Kidney (tissue), 13 donors: ENCODE measurements at regions not wholly inside any gene's neighbourhood (a gene's known extent, or its start where the extent isn't known, plus 50 kb on each side); places are given as distances from the start of the nearest gene placed in this dataset.
A peak's percentile ranks its signal among the peaks of the same experiment; 100 is the strongest.

Source experiments
- DNase-seq, 5 donors: peaks; one replicate each; pipeline ENCODE4 v3.0.0-alpha.2; 2013 to 2020
- FAIRE-seq: peaks from 2 replicates; lab custom pipeline; 2012; peaks lifted over from hg19 to GRCh38; lab: Jason Lieb, UNC
- H3K27ac ChIP-seq, 2 donors: one replicate each; pipeline ENCODE4 v1.7.0; 2013; ENCODE audit warnings: low read depth in 2 of 2, low read length in 2 of 2, inconsistent platforms in 1 of 2
- H3K27me3 ChIP-seq: one replicate; pipeline ENCODE4 v1.7.1; 2013; ENCODE audit warnings: low read length, inconsistent platforms; ENCODE audit not compliant: control insufficient read depth, insufficient read depth
- H3K36me3 ChIP-seq, 3 donors: one replicate each; pipeline versions ENCODE4 v1.7.0 to v1.7.1; 2013; ENCODE audit warnings: low read length in 3 of 3, control low read depth in 1 of 3, inconsistent platforms in 1 of 3; ENCODE audit not compliant: insufficient read depth in 3 of 3, control insufficient read depth in 2 of 3
- H3K4me1 ChIP-seq, 3 donors: one replicate each; pipeline versions ENCODE4 v1.7.0 to v1.7.1; 2013; ENCODE audit warnings: low read length in 3 of 3, inconsistent platforms in 1 of 3, low read depth in 1 of 3; ENCODE audit not compliant: control insufficient read depth in 2 of 3, insufficient read depth in 2 of 3
- H3K4me3 ChIP-seq, 3 donors: one replicate each; pipeline versions ENCODE4 v1.7.0 to v1.8.1; 2013; ENCODE audit warnings: low read length in 3 of 3, control low read depth in 1 of 3, inconsistent platforms in 1 of 3
- H3K9ac ChIP-seq, 3 donors: one replicate each; pipeline versions ENCODE4 v1.7.0 to v1.7.1; 2013; ENCODE audit warnings: low read length in 3 of 3, control low read depth in 1 of 3, inconsistent platforms in 1 of 3
- H3K9me3 ChIP-seq, 3 donors: one replicate each; pipeline versions ENCODE4 v1.7.0 to v1.7.1; 2013; ENCODE audit warnings: low read length in 3 of 3, control low read depth in 1 of 3, inconsistent platforms in 1 of 3; ENCODE audit not compliant: control insufficient read depth in 2 of 3, insufficient read depth in 1 of 3
- intact Hi-C: fragments of 100-400 bp; cut with DNase I; formaldehyde crosslinking; loops from one replicate; pipeline ENCODE4 v1.11.1; 2022
- TF ChIP-seq, protein P1 (sequence below): IDR thresholded peaks from 3 replicates; pipeline ENCODE4 v1.5.1; 2012; ENCODE audit warnings: mild to moderate bottlenecking, moderate library complexity, borderline replicate concordance; ENCODE audit not compliant: insufficient read depth; ENCODE audit errors: extremely low read depth
- donor health status: control.
- donor health status: control.
- donor health status: control.
- donor health status: control.
- donor health status: control.
- donor health status: DM: yes; HTN: yes; CAD: no.
- donor health status: Normal renal cell carcinoma (clear cell type).

DNA sequence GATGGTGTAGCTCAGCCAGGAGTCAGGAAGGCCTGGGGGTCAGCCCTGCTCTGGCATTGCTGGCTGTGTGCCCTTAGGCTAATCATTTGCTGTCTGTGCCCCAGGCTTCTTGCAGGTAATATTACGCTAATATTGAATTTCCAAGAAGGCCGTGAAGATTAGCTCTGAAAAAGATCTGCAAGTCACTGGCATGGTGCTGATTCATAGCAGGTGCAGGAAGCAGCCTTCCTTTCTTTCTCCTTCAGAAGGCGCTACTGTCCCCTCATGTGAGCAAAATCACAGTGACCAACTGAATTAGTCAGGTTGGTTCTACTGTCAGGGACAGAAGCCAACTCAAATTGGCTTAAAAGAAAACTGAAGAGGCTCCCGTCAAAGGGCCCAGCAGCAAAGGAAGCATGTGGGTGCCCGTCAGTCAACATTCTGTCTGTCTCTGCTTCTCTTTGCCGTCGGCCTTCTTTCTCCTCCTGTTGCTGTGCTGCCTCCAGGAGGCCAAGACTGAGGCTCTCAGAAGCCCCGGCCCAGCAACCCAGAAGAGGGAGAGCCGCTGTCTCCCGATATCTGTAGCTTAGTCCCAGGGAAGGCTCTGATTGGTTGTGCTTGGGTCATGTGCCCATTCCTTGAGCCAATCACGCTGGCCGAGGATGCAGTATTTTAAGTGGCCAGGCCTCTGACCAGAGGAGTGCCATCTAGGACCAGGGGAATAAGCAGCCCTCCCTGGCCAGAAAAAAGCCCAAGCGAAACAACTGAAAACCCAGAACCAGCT lies 67.8 kb upstream of the NEURL1B start:
- intact Hi-C loops, result no loop called here
- no peak overlapping the region for H3K4me3 ChIP-seq
- DNase-seq, result peak in 1 of 5 donors; percentile 37
- H3K27ac ChIP-seq, result no peak overlapping the region
- H3K27me3 ChIP-seq, result no peaks in the 10 kb centered on the region
- no peak overlapping the region for H3K9ac ChIP-seq
- H3K9me3 ChIP-seq, result no peaks in the 10 kb centered on the region
- H3K36me3 ChIP-seq, result no peaks in the 10 kb centered on the region
- FAIRE-seq, result no peak
- TF ChIP-seq, protein P1, sequence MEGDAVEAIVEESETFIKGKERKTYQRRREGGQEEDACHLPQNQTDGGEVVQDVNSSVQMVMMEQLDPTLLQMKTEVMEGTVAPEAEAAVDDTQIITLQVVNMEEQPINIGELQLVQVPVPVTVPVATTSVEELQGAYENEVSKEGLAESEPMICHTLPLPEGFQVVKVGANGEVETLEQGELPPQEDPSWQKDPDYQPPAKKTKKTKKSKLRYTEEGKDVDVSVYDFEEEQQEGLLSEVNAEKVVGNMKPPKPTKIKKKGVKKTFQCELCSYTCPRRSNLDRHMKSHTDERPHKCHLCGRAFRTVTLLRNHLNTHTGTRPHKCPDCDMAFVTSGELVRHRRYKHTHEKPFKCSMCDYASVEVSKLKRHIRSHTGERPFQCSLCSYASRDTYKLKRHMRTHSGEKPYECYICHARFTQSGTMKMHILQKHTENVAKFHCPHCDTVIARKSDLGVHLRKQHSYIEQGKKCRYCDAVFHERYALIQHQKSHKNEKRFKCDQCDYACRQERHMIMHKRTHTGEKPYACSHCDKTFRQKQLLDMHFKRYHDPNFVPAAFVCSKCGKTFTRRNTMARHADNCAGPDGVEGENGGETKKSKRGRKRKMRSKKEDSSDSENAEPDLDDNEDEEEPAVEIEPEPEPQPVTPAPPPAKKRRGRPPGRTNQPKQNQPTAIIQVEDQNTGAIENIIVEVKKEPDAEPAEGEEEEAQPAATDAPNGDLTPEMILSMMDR, result no peak
- H3K4me1 ChIP-seq, result no peaks in the 10 kb centered on the region

DNA sequence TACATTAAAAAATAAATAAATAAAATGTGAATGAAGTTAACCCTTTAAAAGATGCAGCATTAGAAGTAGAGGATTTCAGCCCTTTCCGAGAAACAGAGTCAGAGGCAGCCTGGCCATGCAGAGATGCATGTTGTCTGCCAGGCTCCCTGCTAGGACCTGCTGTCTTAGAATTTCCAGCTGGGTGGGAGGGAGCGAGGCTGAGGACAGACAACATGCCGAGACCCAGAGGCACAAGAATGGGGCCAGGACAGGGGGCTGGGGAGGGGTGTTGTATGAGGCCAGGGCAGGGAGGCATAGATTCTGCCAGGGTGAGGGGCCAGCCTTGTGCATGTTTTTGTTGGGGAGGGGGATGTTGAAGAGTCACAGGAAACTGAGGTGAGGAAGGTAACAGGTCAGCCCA lies 68.6 kb upstream of the NEURL1B start:
- intact Hi-C loops, result no loop called here
- Histone ChIP-seq H3K27ac (no peak overlapping the region), H3K36me3 (no peaks in the 10 kb centered on the region), H3K9ac (no peak overlapping the region), H3K4me1 (no peaks in the 10 kb centered on the region), H3K27me3 (no peaks in the 10 kb centered on the region), H3K4me3 (no peak overlapping the region), H3K9me3 (no peaks in the 10 kb centered on the region)
- DNase-seq (peak in 1 of 5 donors; percentile 41), FAIRE-seq (no peak)
- TF ChIP-seq, protein P1, result no peak

DNA sequence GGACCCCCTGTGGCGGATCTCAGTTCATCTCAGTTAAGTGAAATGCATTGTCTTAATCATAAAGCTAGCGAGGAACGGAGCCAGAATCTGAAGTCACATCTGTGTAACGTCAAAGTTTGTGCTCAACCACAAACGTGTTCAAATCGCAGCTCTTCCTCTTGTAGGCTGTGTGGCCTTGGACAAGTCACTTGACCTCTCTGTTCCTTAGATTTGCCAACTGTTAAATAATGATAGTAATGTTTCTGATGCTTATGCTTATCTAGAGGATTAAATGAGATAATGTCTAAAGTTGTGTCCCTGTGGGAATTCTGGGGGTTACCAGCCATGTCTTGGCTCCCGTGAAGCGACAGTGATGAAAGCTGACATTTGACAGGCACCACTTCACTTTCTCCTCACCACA lies 69.2 kb upstream of the NEURL1B start:
- H3K36me3 ChIP-seq, result no peaks in the 10 kb centered on the region
- TF ChIP-seq, protein P1, result no peak
- no peak overlapping the region for H3K4me3 ChIP-seq
- DNase-seq (no peak), FAIRE-seq (no peak)
- intact Hi-C loops, result no loop called here
- H3K9me3 ChIP-seq, result no peaks in the 10 kb centered on the region
- H3K27ac ChIP-seq, result no peak overlapping the region
- H3K9ac ChIP-seq, result no peak overlapping the region
- H3K27me3 ChIP-seq, result no peaks in the 10 kb centered on the region
- H3K4me1 ChIP-seq, result no peaks in the 10 kb centered on the region
